HEK293 (cell line): ENCODE measurements at regions not wholly inside any gene's neighbourhood (a gene's known extent, or its start where the extent isn't known, plus 50 kb on each side); places are given as distances from the start of the nearest gene placed in this dataset.

Experiments
- CTCF ChIA-PET: fragments of 350-600 bp; formaldehyde crosslinking; extraction: SDS; loops from one replicate; lab custom pipeline; 2021; ENCODE audit warnings: antibody characterized with exemption; lab: Yijun Ruan, JAX
- POLR2A ChIA-PET: fragments of 300-600 bp; formaldehyde crosslinking; extraction: SDS; loops from one replicate; lab custom pipeline; 2020; ENCODE audit warnings: antibody characterized with exemption, inconsistent platforms; lab: Yijun Ruan, JAX
- H3K27ac ChIP-seq: fragments of 200-500 bp; sonication (Bioruptor generic); 2 replicates; pipeline ENCODE4 v1.5.1; 2014; ENCODE audit warnings: low read depth, low read length, control low read depth, inconsistent platforms; ENCODE audit errors: extremely low read depth
- H3K36me3 ChIP-seq, 2 experiments: fragments of 200-500 bp in 1 of 2; sonication (Bioruptor generic) in 1 of 2; 1 replicate in 1 of 2; 2 replicates in 1 of 2; pipeline ENCODE4 v1.5.1; 2014 to 2017; ENCODE audit warnings: inconsistent platforms in 2 of 2, low read length in 2 of 2; ENCODE audit not compliant: control insufficient read depth in 2 of 2, insufficient read depth in 1 of 2
- H3K4me1 ChIP-seq: fragments of 200-500 bp; sonication (Bioruptor generic); 2 replicates; pipeline ENCODE4 v1.5.1; 2014; ENCODE audit warnings: mild to moderate bottlenecking, low read length, inconsistent platforms; ENCODE audit not compliant: control insufficient read depth, insufficient read depth
- H3K4me3 ChIP-seq: 2 replicates; pipeline ENCODE4 v1.5.1; 2011; ENCODE audit warnings: low read depth, mild to moderate bottlenecking, control low read depth, low read length, moderate library complexity
- H3K9me3 ChIP-seq: fragments of 200-500 bp; sonication (Bioruptor generic); 2 replicates; pipeline ENCODE4 v1.5.1; 2014; ENCODE audit warnings: low read depth, low read length, inconsistent platforms; ENCODE audit not compliant: control insufficient read depth, insufficient read depth
- GLI4 ChIP-seq: fragments of 450-650 bp; formaldehyde crosslinking; IDR thresholded peaks from 2 replicates; pipeline ENCODE4 v1.5.1; 2016; ENCODE audit warnings: missing biosample characterization, missing genetic modification characterization
- GLIS1 ChIP-seq: fragments of 450-650 bp; formaldehyde crosslinking; IDR thresholded peaks from 2 replicates; pipeline ENCODE4 v1.5.1; 2016; ENCODE audit warnings: missing biosample characterization, missing genetic modification characterization
- REPIN1 ChIP-seq: fragments of 450-650 bp; formaldehyde crosslinking; IDR thresholded peaks from 2 replicates; pipeline ENCODE4 v1.5.1; 2017; ENCODE audit warnings: missing biosample characterization, missing genetic modification characterization, low read depth
- TRIM28 ChIP-seq: IDR thresholded peaks from 2 replicates; pipeline ENCODE4 v1.6.1; 2011; ENCODE audit warnings: low read length, control low read depth, borderline replicate concordance
- ZEB2 ChIP-seq: fragments of 450-650 bp; formaldehyde crosslinking; IDR thresholded peaks from 2 replicates; pipeline ENCODE4 v1.5.1; 2016; ENCODE audit warnings: missing biosample characterization, missing genetic modification characterization
- ZFHX2 ChIP-seq: fragments of 450-650 bp; formaldehyde crosslinking; conservative IDR thresholded peaks from 2 replicates; pipeline ENCODE4 v1.5.1; 2016; ENCODE audit warnings: missing biosample characterization, missing genetic modification characterization
- ZNF155 ChIP-seq: fragments of 450-650 bp; formaldehyde crosslinking; IDR thresholded peaks from 2 replicates; pipeline ENCODE4 v1.5.1; 2016; ENCODE audit warnings: missing biosample characterization, missing genetic modification characterization
- ZNF157 ChIP-seq: fragments of 450-650 bp; formaldehyde crosslinking; IDR thresholded peaks from 2 replicates; pipeline ENCODE4 v1.5.1; 2016; ENCODE audit warnings: missing biosample characterization, missing genetic modification characterization
- ZNF184 ChIP-seq: fragments of 450-650 bp; IDR thresholded peaks from 2 replicates; pipeline ENCODE4 v1.5.1; 2018; ENCODE audit warnings: missing biosample characterization, mild to moderate bottlenecking, missing genetic modification characterization
- ZNF19 ChIP-seq: fragments of 450-650 bp; formaldehyde crosslinking; IDR thresholded peaks from 2 replicates; pipeline ENCODE4; 2016; ENCODE audit warnings: missing biosample characterization, missing genetic modification characterization, low read depth
- ZNF24 ChIP-seq: fragments of 450-650 bp; formaldehyde crosslinking; IDR thresholded peaks from 2 replicates; pipeline ENCODE4 v1.5.1; 2016; ENCODE audit warnings: missing biosample characterization, missing genetic modification characterization
- ZNF423 ChIP-seq: fragments of 450-650 bp; formaldehyde crosslinking; IDR thresholded peaks from 2 replicates; pipeline ENCODE4 v1.5.1; 2016; ENCODE audit warnings: missing biosample characterization, missing genetic modification characterization
- ZNF426 ChIP-seq: fragments of 450-650 bp; formaldehyde crosslinking; IDR thresholded peaks from 2 replicates; pipeline ENCODE4 v1.5.1; 2017; ENCODE audit warnings: missing biosample characterization, missing genetic modification characterization, mild to moderate bottlenecking, inconsistent platforms, moderate library complexity
- ZNF473 ChIP-seq: fragments of 450-650 bp; formaldehyde crosslinking; IDR thresholded peaks from 2 replicates; pipeline ENCODE4 v1.5.1; 2017; ENCODE audit warnings: missing biosample characterization, missing genetic modification characterization
- ZNF521 ChIP-seq: fragments of 450-650 bp; formaldehyde crosslinking; IDR thresholded peaks from 2 replicates; pipeline ENCODE4 v1.5.1; 2017; ENCODE audit warnings: missing biosample characterization, mild to moderate bottlenecking, missing genetic modification characterization
- ZNF555 ChIP-seq: fragments of 450-650 bp; formaldehyde crosslinking; conservative IDR thresholded peaks from 2 replicates; pipeline ENCODE4 v1.5.1; 2017; ENCODE audit warnings: missing biosample characterization, mild to moderate bottlenecking, missing genetic modification characterization, inconsistent platforms
- ZNF629 ChIP-seq: fragments of 450-650 bp; formaldehyde crosslinking; IDR thresholded peaks from 2 replicates; pipeline ENCODE4 v1.5.1; 2017; ENCODE audit warnings: missing biosample characterization, missing genetic modification characterization
- ZNF677 ChIP-seq: fragments of 450-650 bp; IDR thresholded peaks from 2 replicates; pipeline ENCODE4 v1.5.0; 2018; ENCODE audit warnings: missing biosample characterization, mild to moderate bottlenecking, missing genetic modification characterization, moderate library complexity
- ZNF830 ChIP-seq: fragments of 450-650 bp; IDR thresholded peaks from 2 replicates; pipeline ENCODE4 v1.5.0; 2018; ENCODE audit warnings: missing biosample characterization, missing genetic modification characterization, low read depth, mild to moderate bottlenecking, moderate library complexity
- TF ChIP-seq, protein P1 (sequence below): sonication (generic); formaldehyde crosslinking; IDR thresholded peaks from 2 replicates; pipeline ENCODE4 v1.8.1; 2022; ENCODE audit warnings: mild to moderate bottlenecking, moderate library complexity, missing genetic modification reagents
- TF ChIP-seq, protein P2 (sequence below): fragments of 450-650 bp; formaldehyde crosslinking; conservative IDR thresholded peaks from 2 replicates; pipeline ENCODE4 v1.5.1; 2016; ENCODE audit warnings: low read depth, missing biosample characterization, missing genetic modification characterization
- TF ChIP-seq, protein P3 (sequence below): fragments of 450-650 bp; formaldehyde crosslinking; IDR thresholded peaks from 2 replicates; pipeline ENCODE4 v1.5.1; 2016; ENCODE audit warnings: missing biosample characterization, missing genetic modification characterization, borderline replicate concordance
- TF ChIP-seq, protein P4 (sequence below): fragments of 450-650 bp; formaldehyde crosslinking; IDR thresholded peaks from 2 replicates; pipeline ENCODE4 v1.5.1; 2017; ENCODE audit warnings: missing biosample characterization, missing genetic modification characterization

DNA sequence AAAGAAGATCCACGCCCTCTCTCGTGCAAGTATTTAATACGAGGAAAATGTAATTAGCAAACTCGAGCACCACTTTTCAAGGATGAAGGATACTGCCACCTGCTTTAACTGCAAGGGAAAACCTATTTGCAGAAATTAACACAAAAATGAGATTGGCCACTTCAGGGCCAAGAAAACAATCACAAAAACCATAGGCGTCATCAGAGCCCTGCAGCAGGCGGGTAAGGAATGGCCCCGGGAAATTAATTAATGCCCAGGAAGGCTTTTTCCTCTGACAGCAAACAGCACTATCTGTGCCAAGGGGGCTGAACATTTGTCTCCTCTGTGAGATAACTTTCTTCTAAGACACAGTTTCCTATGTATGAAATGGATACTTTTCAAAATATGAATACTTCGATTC, 255.7 kb downstream of the CTTN start:
- POLR2A ChIA-PET: no interaction called here
- no peak for TF ChIP-seq GLIS1 (tag by site-specific recombination)
- no peak for TF ChIP-seq ZNF423
- TF ChIP-seq ZNF677 (tag by site-specific recombination): no peak
- no peak for TF ChIP-seq ZNF155
- no peak for TF ChIP-seq ZNF426 (tag by site-specific recombination)
- TF ChIP-seq, protein P1, sequence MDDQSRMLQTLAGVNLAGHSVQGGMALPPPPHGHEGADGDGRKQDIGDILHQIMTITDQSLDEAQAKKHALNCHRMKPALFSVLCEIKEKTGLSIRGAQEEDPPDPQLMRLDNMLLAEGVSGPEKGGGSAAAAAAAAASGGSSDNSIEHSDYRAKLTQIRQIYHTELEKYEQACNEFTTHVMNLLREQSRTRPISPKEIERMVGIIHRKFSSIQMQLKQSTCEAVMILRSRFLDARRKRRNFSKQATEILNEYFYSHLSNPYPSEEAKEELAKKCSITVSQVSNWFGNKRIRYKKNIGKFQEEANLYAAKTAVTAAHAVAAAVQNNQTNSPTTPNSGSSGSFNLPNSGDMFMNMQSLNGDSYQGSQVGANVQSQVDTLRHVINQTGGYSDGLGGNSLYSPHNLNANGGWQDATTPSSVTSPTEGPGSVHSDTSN (CRISPR knock-in tag): no peak
- no peak for TF ChIP-seq ZNF24
- no peak for TF ChIP-seq GLI4 (tag by site-specific recombination)
- TF ChIP-seq, all 188 proteins: peak for 0
- CTCF ChIA-PET: no interaction called here
- Histone ChIP-seq H3K9me3 (no peaks in the 10 kb centered on the region), H3K4me1 (no peaks in the 10 kb centered on the region), H3K4me3 (no peak overlapping the region), H3K36me3 (no peaks in the 10 kb centered on the region), H3K27ac (no peak overlapping the region)

DNA sequence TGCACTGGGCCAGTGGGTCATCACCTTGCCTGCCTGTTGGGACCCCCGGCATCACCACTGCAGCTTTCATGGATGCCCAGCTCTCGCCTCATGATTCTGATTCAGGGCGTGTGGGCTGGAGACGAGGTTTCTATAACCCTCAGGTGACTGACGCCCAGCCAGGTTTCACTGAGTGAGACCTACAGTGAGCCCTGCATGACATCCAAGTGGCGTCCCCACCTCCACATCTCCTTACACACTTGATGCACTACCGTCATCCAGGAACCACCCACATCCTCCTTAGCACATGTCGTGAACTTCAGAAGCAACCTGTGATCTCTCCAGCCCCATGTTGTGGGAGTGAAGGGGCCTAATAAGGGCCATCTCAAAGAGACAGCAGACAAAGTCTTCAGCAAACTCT, 257.5 kb downstream of the CTTN start:
- Histone ChIP-seq H3K9me3 (no peaks in the 10 kb centered on the region), H3K4me3 (no peak overlapping the region), H3K27ac (no peak overlapping the region), H3K4me1 (no peaks in the 10 kb centered on the region)
- CTCF ChIA-PET: no interaction called here
- TF ChIP-seq, protein P2, sequence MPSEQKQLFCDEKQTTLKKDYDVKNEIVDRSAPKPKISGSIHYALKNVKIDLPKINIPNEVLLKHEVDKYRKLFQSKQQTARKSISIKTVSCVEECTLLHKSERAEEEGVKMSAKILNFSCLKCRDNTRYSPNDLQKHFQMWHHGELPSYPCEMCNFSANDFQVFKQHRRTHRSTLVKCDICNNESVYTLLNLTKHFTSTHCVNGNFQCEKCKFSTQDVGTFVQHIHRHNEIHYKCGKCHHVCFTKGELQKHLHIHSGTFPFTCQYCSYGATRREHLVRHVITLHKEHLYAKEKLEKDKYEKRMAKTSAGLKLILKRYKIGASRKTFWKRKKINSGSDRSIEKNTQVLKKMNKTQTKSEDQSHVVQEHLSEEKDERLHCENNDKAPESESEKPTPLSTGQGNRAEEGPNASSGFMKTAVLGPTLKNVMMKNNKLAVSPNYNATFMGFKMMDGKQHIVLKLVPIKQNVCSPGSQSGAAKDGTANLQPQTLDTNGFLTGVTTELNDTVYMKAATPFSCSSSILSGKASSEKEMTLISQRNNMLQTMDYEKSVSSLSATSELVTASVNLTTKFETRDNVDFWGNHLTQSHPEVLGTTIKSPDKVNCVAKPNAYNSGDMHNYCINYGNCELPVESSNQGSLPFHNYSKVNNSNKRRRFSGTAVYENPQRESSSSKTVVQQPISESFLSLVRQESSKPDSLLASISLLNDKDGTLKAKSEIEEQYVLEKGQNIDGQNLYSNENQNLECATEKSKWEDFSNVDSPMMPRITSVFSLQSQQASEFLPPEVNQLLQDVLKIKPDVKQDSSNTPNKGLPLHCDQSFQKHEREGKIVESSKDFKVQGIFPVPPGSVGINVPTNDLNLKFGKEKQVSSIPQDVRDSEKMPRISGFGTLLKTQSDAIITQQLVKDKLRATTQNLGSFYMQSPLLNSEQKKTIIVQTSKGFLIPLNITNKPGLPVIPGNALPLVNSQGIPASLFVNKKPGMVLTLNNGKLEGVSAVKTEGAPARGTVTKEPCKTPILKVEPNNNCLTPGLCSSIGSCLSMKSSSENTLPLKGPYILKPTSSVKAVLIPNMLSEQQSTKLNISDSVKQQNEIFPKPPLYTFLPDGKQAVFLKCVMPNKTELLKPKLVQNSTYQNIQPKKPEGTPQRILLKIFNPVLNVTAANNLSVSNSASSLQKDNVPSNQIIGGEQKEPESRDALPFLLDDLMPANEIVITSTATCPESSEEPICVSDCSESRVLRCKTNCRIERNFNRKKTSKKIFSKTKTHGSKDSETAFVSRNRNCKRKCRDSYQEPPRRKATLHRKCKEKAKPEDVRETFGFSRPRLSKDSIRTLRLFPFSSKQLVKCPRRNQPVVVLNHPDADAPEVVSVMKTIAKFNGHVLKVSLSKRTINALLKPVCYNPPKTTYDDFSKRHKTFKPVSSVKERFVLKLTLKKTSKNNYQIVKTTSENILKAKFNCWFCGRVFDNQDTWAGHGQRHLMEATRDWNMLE: no peak
- TF ChIP-seq, protein P3, sequence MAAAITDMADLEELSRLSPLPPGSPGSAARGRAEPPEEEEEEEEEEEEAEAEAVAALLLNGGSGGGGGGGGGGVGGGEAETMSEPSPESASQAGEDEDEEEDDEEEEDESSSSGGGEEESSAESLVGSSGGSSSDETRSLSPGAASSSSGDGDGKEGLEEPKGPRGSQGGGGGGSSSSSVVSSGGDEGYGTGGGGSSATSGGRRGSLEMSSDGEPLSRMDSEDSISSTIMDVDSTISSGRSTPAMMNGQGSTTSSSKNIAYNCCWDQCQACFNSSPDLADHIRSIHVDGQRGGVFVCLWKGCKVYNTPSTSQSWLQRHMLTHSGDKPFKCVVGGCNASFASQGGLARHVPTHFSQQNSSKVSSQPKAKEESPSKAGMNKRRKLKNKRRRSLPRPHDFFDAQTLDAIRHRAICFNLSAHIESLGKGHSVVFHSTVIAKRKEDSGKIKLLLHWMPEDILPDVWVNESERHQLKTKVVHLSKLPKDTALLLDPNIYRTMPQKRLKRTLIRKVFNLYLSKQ: no peak
- no peak for TF ChIP-seq ZNF555 (tag by site-specific recombination)
- no peak for TF ChIP-seq ZNF521 (tag by site-specific recombination)
- TF ChIP-seq REPIN1 (tag by site-specific recombination): no peak
- TF ChIP-seq ZFHX2: 0 out of 2 replicates have a peak, but pooled peaks have one; percentile 20
- no peak for TF ChIP-seq ZNF184 (tag by site-specific recombination)
- no peak for TF ChIP-seq ZEB2
- TF ChIP-seq, all 188 proteins: peak for 1
- POLR2A ChIA-PET: no interaction called here
- no peaks in the 10 kb centered on the region for H3K36me3 ChIP-seq

DNA sequence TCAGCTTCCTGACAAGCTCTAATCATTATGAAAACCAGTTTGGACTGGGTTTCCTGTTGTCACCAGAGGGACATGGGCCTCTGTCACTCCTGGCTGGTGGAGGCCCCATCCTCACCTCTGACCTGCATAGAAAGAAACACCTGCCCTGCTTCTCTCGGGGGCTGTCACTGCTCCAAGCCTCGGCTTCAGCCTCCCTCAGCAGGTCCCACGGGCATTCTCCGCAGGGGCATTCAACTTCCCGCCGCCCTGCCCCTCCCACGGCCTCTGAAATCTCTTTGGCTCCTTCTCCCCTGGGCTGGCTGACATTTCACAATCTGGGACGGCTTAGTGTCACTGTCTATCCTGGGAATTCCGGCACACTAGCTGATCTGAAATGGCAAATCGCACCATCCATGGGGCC, 257.9 kb downstream of the CTTN start:
- Histone ChIP-seq H3K4me3 (no peak overlapping the region), H3K36me3 (no peaks in the 10 kb centered on the region), H3K27ac (no peak overlapping the region), H3K9me3 (no peaks in the 10 kb centered on the region), H3K4me1 (no peaks in the 10 kb centered on the region)
- CTCF ChIA-PET: no interaction called here
- POLR2A ChIA-PET: no interaction called here
- TF ChIP-seq ZNF830 (tag by site-specific recombination) (no peak), TRIM28 (no peak), ZNF629 (no peak), ZNF19 (no peak), ZNF473 (tag by site-specific recombination) (no peak), ZNF157 (tag by site-specific recombination) (no peak)
- TF ChIP-seq, protein P4, sequence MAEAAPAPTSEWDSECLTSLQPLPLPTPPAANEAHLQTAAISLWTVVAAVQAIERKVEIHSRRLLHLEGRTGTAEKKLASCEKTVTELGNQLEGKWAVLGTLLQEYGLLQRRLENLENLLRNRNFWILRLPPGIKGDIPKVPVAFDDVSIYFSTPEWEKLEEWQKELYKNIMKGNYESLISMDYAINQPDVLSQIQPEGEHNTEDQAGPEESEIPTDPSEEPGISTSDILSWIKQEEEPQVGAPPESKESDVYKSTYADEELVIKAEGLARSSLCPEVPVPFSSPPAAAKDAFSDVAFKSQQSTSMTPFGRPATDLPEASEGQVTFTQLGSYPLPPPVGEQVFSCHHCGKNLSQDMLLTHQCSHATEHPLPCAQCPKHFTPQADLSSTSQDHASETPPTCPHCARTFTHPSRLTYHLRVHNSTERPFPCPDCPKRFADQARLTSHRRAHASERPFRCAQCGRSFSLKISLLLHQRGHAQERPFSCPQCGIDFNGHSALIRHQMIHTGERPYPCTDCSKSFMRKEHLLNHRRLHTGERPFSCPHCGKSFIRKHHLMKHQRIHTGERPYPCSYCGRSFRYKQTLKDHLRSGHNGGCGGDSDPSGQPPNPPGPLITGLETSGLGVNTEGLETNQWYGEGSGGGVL (tag by site-specific recombination): no peak
